SHP77 treated with DMSO at 0.1 percent for 48 hours (cell line): ENCODE measurements at regions not wholly inside any gene's neighbourhood (a gene's known extent, or its start where the extent isn't known, plus 50 kb on each side); places are given as distances from the start of the nearest gene placed in this dataset.

Source experiments
- DNase-seq: peaks from one replicate; lab custom pipeline; 2025; lab: John Stamatoyannopoulos, UW

DNA sequence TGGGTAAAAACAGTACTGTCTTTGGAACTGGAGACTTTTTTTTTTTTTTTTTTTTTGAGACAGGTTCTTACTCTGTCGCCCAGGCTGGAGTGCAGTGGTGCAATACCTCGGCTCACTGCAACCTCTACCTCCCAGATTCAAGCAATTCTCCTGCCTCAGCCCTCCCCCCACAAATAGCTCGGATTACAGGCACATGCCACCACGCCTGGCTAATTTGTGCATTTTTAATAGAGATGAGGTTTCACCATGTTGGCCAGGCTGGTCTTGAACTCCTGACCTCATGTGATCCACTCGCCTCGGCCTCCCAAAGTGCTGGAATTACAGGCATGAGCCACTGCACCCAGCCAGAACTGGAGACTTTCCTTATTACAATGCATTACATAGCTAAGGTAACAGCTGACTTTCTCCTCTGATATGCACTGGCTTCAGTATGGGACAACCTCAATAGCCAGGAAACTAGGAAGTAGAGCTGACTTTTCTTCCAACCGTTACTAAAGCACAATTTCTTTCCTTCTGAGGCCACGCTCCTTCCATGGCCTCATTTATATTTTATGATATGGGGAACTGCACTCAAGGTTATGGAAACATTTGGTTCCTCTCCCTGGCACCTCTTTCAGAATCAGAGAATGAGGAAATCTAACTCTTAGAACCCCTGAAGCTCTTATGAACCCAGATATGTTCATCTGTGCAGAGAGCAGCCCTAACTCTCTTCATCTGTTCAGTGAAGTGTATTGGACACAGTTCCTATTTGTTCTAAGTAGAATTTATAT lies 53.5 kb upstream of the FAM9B start:
- no peak for DNase-seq

DNA sequence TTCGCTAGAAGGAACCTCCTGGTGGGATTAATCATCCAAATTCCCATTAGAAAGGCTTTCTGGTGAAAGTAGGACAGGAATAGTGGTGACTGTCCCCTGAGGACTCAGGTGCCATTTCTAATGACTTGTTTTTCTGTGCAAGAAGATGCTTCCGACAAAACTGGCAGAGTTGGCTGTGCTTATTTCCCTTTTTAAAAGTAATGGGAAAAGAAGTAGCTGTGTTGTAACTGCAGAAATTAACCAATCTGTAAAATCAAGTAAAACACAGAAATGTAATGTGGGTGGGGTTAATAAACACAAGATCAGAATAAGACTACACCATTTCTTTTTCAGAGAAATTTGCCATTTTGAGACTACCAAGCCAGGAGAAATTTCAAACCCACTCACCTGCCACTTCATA lies 55.0 kb upstream of the FAM9B start:
- DNase-seq, result no peak

DNA sequence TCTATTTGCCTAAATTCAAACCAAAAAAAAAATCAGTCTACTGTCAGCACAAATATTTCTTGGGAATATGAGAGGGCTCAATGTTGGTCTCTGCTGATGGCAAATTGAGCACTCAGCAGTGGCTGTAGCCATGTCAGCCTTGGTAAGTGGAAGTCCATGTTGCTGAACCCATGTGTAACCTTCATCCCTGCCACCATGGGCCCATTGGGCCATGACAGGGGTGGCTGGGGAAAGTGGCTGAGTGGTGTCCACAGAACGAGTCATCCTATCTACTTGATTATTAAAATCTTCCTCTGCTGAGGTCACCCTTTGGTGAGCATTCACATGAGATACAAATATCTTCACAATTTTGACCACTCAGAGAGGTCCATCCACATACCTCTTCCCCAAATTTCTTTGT lies 56.8 kb upstream of the FAM9B start:
- no peak for DNase-seq

DNA sequence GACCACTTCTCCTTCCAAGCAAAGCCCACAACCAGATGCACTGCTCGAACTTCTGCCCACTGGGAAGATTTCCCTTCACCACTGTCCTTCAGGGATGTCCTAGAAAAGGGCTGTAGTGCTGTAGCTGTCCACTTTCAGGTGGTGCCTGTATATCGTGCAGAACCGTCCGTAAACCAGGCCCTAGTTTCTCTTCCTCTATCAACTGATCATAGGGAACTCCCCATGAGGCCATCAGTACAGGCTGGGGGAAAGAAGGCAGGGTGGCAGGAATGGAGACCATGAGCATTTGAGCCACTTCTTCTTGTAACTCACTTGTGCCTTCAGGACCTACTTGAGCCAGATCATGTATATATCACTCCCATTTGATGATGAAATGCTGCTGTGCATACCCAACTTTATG lies 57.3 kb upstream of the FAM9B start:
- no peak for DNase-seq

DNA sequence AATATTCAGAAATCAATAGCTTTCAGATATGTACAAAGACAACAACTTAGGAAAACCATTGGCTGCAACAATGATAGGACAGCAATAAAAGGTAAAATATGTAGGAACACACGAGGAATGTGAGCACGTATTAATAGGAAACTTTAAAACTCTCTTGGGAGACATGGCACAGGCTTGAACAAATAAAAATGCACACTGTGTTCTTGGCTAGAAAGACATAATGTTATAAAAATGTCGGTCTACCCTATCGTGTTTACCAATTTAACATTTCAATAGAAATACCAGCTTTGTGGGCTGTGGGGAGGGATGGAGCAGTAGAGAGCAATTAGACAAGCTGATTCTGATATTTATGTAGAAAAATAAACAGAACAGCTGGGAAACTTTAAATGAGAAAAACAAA lies 69.0 kb upstream of the FAM9B start:
- no peak for DNase-seq

DNA sequence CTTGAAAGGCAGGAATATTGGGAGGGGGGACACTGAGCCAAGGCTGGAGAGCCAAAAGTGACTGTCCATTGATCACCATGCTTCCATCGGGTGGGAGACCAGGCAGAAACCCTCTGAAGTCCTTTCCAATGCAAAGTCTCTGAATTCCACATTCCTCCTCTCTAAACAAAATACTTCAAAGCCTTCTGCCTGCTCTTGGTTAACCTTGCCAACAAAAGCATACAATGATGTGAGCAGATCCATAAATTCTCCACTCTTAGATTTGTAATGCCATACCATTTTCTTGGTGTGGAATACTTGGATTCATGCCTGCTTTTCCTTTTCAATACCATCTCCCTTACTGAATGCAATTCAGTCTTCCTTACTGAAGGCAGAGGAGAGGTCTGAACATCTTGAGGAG lies 74.1 kb upstream of the FAM9B start:
- DNase-seq, result no peak

DNA sequence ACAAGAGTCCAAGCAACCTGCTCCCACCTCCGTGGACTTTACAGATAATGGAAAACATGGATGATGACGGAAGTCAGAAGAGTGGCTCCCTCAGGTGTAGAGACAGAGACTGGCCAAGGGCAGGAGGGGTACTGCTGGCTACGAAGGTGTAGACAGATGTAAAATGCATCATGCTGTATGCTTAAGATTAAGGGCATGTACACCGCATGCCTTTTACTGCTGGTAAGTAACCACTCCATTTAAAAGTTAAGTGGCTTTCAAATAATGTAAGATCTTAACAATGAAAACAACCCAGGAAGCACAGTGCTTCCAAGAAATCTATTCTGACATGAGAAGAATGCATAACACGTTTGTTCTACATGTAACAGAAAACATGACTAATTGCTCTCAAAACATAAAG lies 76.9 kb upstream of the FAM9B start:
- no peak for DNase-seq

DNA sequence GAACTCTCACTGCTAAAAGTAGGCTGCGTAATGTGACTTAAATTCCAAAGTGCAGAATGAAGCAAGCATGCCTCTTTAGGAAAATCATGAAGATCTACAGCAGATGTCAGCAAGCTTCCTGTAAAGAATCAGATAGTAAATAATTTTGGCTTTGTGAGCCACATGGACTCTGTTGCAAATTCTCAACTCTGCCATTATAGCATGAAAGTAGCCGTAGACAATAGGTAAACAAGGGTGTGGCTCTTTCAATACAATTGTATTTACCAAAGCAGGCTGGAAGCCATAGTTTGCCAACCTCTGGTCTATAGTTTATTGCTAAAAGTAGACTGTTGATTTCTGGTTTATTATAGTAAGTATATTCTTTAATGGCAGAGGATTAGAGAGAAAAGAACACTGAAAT lies 80.3 kb upstream of the FAM9B start:
- no peak for DNase-seq

DNA sequence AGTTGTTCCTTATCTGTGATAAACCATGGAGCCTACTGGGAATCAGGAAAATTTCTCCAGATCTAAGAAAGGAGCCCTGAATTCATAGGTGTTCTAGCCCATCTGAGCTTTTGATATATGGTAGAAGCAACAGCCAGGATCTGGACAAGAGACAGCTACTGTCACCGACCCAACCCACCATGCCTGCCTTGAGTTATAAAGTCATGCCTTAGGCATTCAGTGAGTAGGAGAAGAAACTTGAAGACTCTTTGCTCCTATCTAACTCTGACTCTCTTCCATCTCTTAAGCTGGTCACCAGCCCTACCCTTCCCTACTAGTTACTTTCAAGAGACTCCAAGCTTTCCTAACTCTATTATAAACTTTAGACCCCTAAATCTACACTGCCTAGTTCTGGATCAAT lies 83.9 kb upstream of the FAM9B start:
- DNase-seq, result no peak

DNA sequence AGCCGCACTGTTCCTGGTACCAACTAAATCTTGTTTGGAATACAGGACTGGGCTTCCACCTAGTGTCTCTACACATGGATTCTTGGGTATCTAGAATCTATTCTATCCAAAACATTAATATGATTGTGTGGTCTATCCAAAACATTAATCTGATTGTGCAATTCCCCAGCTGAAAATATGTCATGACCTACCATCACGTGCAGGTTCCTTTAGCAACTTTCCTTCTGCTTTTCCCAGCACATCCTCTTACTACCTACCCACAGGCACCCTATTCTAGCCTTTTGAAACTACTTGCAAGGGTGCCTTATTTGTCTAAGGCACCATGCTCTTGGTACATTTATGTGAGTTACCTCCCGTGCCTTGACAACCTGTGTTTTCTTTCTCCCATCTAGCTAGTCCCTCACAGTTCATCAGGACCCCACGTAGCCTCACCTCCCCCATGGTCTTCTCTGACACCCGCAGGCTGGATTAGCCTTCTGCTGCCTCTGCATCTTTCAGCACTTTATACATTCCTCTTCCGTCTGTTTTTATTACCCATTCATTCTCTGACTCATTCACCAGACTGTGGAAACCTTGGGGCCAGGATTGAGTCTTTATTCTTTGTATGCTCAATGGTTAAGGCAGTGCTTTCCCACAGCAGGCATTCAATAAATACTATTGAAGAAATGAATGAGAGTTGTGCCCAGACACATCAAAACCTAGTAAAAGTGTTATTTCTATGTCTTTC lies 88.8 kb upstream of the FAM9B start:
- no peak for DNase-seq

DNA sequence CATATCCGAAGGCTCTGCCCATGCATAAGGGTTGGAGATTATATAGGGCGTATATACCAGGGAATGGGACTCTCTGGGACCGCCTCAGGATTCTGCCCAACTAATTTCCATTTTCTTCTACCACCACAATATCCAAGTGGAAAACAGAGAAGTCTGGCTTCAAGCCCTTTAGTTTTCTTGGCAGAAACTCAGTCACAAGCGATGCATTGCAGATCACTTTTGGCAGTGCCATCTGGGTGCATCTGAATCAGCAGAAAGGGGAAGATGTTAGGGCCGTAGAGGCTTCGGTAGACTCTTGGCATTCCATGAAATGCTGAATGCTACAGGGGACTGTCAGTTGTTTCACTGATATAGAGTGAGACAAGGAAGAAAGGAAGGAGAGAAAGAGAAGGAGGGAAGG lies 94.1 kb upstream of the FAM9B start:
- DNase-seq, result no peak

DNA sequence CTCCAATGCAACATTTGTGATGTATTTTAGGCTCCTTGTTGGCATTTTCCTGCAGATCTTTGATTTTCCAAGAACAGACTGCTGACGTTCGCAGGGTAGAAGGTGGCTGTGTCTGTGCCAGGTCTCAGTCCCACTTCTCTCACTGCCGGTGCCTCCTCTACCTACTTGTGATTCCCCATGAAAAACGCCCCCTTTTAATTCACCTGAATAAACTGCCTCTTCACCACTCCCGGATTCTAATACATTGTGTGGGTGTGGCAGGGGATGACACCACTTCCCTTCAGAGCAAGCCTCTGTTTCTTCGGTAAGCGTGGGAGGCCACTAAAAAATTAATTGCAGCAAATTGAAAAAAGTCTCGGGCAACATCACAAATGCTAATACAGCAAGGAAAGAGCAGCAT lies 96.1 kb upstream of the FAM9B start:
- DNase-seq, result no peak

DNA sequence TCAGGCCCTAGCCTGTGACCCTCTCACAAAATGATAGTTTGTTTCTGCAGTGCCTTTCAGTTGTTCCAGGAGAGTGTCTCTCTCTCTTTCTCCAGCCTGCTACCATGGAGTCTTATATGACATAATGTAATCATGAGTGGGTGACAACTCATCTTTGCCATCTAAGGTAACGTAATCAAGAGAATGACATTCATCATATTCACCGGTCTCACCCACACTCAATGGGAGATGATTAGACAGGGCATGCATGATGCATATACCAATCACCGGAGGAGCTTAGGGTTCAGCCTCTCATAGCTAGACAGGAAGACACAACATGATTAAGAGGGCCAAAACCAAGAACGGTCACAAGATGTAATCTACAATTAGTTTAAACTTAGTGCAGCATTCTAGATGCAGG lies 97.1 kb upstream of the FAM9B start:
- DNase-seq, result no peak

DNA sequence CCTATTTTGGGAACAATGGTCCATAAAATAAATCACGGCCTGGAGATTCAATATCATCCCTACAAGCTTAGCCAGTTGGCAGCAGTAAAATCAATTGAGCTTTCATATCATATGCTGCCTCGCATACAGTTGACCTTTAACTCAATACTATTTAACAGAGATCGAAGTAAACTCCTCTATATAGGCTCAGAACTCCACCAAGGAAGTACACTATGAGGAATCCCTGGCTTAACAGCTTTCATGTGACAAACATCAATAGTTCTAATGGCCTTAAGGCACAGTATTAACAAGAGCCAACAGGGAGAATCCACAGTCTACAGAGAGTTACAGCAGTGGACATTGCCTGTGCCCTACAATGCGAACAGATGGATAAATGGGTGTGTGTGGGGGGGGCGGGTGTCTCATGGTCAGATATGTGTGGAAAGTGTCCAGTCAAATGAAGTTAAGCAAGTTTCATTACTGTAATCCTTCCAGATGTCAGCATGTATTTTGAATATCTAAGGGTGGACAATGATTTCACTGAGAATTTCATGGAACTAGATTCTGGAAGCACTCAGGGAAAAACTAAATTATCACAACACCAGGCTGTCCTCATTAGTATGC lies 98.2 kb upstream of the FAM9B start:
- DNase-seq, result no peak

DNA sequence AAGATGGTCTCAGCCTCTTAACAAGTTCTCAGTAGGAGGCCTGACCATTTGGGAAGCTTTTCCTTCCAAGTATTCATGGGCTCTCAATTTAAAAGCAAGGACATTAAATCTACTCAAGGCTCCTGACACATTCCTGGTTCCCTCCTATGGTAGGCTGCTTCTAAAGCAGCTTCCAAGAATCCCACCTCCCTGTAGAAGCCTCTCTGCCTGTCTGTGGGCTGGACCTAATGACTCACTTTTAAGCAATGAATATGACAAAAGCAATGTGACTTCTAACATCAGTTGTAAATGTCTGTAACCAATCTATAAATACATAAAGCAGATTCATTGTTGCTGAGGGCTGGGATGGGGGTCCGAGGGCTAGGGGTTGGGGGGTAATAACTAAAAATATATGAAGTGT lies 99.5 kb upstream of the FAM9B start:
- no peak for DNase-seq

DNA sequence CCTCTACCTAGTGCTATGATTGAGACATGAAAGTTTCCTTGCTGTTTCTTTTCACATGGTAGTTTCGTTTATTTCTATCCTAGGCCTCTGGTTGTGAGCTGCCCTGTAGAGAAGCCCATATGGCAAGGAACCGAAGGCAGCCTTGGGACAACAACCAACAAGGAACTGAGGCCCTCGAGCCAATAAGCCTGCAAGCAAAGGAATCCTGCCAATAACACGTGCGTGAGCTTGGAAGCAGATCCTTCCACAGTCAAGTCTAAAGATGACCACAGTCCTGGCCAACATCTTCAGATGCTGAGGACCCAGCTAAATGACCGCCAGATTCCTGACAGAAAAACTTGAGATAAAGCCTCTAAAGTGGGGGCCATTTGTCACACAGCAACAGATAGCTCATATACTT lies 100.4 kb upstream of the FAM9B start:
- DNase-seq, result no peak

DNA sequence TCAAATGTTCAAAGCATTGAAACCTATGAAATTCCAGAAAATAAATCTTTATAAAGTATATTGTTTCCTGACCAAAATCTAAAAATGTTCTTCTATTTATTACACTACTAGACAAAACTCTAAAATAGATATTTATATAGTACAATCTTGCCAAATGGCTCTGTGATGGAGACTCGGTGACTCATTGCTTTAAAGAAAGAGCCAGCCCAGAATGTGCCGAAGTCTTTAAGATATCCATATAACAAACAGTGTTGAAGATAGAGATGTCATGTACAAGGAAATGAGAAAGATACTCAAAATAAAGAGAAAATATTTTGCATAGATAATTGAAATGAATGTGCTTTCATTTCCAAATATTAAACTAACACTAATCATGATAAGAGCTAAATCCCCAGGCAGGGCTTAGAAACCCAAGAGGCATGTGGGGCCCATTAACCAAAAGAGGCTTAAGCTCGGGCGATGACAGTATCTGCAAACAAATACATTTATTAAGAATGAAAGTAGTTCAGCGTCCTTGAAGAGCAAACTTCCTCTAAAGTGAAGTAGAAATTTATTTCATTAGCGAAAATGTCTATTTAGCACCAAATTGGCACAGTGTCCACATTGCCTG lies 102.1 kb upstream of the FAM9B start:
- DNase-seq, result no peak

DNA sequence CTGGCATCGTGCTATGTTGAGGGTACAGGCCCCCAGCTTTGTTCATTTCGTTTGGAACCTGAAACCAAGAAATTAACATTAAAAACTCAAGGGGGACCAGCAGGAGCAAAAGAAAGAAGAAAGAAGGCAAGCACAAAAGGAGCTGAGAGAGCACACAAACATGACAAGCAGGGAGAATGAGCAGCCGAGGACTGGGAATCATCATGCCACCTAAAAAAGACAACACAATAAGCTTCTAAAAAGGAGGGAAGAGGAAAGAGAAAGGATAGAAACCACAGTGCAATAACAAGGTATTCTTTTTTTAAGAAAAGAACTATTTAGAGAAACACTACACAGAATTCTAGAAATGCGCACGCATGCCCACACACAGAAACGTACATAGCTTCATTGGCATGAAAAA lies 103.2 kb upstream of the FAM9B start:
- no peak for DNase-seq

DNA sequence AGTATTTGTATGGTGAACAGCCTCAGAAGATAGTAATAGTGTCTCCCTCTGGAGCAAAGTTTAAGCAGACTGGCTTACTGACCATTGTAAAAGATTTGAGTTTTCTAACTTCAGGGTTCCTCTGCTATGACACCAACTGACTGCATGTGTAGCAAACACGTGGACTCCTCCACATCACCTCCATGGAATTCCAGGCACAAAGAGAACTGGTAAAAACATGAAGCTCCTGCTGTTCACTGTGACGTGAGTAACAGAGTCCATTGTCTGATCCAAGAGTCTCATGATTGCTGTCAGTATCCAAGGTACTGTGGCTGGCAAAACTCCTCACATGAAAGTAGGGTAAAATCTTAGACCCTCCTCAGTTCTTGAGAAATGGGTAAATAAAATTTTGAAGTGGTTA lies 107.6 kb upstream of the FAM9B start:
- no peak for DNase-seq

DNA sequence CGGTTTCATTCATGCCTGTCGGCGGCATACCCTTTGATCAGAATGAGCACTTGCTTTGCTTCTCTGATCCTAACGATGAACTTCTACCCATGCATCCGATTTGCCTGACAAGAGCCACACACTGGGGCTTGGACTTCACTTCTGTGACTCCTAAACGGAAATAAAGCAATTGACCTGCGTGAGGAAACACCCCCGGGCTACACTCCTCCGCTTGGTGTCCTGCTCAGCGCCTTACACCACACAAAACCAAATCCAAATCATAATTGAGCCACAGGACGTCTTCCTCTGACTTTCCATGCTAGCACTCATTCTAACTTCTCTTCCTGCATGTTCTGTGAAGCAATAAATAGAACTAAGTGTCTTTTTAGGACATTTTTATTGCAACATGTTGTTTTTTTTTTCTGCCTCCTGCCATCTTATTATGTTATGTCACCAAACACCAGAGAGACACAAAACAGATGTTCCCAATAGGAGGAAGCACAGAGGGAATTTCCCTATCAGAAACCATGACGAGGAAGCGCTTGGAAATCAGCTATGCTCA lies 110.8 kb upstream of the FAM9B start:
- DNase-seq, result no peak

DNA sequence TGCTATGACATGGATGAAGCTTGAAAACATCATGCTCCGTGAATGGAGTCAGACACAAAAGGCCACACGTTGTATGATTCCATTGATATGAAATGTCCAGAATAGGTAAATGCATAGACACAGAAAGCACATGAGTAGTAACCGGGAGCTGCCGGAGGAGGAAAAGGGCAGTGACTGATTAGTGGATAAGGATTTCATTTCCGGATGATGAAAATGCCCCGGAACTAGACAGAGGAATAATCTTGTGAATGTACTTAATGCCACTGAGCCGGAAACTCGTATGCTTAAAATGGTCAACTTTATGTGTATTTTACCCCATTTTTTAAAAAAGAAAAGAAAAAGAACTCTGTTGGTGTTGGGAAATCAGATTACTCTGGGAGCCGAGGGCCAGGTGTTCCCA lies 112.7 kb upstream of the FAM9B start:
- DNase-seq, result no peak

DNA sequence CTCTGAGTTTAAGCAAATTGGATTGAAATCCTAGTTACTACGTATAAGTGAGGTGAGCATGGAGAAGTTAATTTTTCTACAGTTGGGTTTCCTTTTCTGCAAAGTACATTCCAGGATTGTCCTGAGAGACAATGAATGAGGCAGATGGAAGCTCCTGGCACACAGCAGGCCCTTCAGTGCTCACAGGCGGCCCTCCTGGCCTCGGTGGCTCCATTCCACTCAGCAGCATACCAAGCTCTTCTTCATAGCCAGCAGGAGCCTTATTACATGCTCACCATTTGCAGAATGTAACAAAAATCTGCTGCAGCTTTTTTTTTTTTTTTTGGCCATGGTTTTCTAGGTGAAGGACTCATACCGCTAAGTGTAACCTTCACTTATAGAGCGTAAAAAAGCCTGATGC lies 113.2 kb upstream of the FAM9B start:
- DNase-seq, result no peak

DNA sequence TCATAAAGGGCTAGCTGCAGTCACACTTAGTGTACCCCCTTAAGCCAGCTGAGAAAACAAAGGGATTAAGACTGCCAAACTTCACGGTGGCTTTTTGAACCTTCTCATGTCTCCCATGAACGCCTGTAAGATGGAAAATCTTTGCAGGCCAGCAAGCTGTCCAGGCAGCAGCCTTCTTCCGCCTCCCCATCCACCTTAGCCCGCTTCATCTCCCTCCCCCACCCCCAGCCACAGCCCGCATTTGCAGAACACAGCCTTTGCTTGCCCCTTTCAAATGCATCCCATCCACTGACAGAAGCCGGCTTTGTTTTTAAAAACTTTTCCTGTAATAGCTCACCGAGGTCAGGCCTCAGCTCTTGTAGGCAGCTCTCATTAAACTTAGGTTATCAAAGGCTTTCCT lies 113.8 kb upstream of the FAM9B start:
- DNase-seq, result no peak
